ENCODE measurements at regions not wholly inside any gene's neighbourhood (a gene's known extent, or its start where the extent isn't known, plus 50 kb on each side); places are given as distances from the start of the nearest gene placed in this dataset.
A peak's percentile ranks its signal among the peaks of the same experiment; 100 is the strongest.
"Not testable (repeated sequence)": the region's sequence is repeated elsewhere in the genome, so short reads cannot be mapped to it uniquely, and the experiment has no call there.

DNA sequence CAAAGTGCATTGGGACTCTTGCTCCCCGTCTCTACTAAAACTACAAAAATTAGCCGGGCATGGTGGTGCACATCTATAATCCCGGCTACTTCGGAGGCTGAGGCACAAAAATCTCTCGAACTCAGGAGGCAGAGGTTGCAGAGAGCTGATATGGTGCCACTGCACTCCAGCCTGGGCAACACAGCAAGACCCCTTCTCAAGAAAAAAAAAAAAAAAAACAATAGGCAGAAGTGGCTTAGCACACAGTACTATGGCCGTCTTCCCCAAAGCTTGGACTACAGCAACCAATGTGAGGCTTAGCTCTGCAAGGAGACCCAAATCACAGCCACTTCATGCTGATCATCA lies 162.8 kb upstream of the PRDX4 start:
- Histone ChIP-seq H3K4me3 (ENCODE audit: low read length) (no peak overlapping the region), H3K36me3 (ENCODE audit: control insufficient read depth, low read depth, low read length) (no peaks in the 10 kb centered on the region), H3K27ac (ENCODE audit: low read length) (peak overlapping the region; percentile 77), H3K9ac (ENCODE audit: low read length) (no peak overlapping the region), H3K4me1 (ENCODE audit: control insufficient read depth, low read depth, low read length) (peaks cover 55% of the 10 kb centered on the region), H3K9me3 (ENCODE audit: control insufficient read depth, low read depth, low read length) (no peaks in the 10 kb centered on the region), H3K27me3 (ENCODE audit: control insufficient read depth, insufficient read depth, low read length) (no peaks in the 10 kb centered on the region)

DNA sequence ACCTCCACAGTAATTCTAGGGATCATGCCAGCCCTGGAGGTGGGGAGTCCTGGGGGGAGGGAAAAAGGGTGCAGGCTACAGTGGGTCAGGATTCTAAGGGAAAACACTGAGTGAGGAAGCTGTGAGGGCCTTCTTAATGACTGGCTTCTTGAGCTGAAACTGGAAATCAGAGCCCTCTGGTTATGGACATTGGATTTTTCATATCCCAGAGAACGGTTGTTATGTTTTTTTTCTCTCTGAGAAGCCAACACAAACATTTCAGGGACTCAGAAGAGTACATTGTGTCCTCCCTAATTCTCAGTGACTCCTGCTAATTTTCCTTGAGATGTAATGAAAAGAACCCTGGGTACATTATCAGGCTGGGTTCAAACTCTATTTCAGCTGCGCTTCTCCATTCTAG lies 162.4 kb upstream of the PRDX4 start:
- H3K4me1 ChIP-seq (ENCODE audit: control insufficient read depth, low read depth, low read length) = peaks cover 59% of the 10 kb centered on the region
- peak overlapping the region; percentile 77 for H3K27ac ChIP-seq (ENCODE audit: low read length)

DNA sequence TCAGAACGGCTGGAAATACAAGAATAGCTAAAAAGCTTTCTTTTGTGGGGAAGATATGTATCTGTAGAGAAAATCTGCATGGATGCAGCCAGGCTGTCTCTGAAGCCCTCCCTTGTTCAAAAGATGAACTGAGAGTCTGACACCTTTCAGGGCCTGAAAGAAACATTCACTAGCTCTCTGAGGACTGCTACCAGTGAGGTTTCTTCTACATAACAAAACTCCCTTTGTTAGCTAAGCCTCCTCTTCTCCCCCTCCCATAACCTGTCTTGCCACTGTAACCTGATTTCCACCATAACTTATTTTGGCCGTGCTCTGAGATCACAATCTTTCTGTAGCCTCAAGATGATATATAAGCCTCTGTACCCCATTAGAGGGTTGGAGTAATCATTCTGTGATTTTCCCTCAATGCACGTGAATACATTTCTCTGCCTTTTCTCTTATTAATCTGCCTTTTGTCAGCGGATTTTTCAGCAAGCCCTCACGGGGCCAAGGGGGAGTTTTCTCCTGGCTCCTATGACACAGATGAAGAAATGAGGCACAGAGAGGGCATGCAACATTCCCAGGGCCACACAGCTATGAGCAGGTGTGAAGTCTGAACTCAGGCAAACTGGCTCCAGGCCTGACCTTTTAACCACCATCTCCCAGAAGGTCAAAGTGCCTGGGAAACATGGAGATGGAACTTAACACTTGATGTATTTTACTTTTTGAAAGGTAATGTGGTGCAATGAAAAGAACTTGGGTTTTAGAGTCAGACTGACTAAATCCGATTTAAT lies 161.6 kb upstream of the PRDX4 start:
- no peaks in the 10 kb centered on the region for H3K9me3 ChIP-seq (ENCODE audit: control insufficient read depth, low read depth, low read length)
- peak overlapping the region; percentile 68 for H3K27ac ChIP-seq (ENCODE audit: low read length)
- H3K9ac ChIP-seq (ENCODE audit: low read length) = peak overlapping the region; percentile 14
- H3K4me3 ChIP-seq (ENCODE audit: low read length) = peak overlapping the region; percentile 35
- H3K4me1 ChIP-seq (ENCODE audit: control insufficient read depth, low read depth, low read length) = peaks cover 60% of the 10 kb centered on the region
- no peaks in the 10 kb centered on the region for H3K36me3 ChIP-seq (ENCODE audit: control insufficient read depth, low read depth, low read length)
- no peaks in the 10 kb centered on the region for H3K27me3 ChIP-seq (ENCODE audit: control insufficient read depth, insufficient read depth, low read length)

More for the DNA sequence above, 162.4 kb upstream of the PRDX4 start:
- no peaks in the 10 kb centered on the region for H3K36me3 ChIP-seq (ENCODE audit: control insufficient read depth, low read depth, low read length)
- H3K9ac ChIP-seq (ENCODE audit: low read length) = no peak overlapping the region
- H3K27me3 ChIP-seq (ENCODE audit: control insufficient read depth, insufficient read depth, low read length) = no peaks in the 10 kb centered on the region
- H3K9me3 ChIP-seq (ENCODE audit: control insufficient read depth, low read depth, low read length) = no peaks in the 10 kb centered on the region
- H3K4me3 ChIP-seq (ENCODE audit: low read length) = peak overlapping the region; percentile 35

DNA sequence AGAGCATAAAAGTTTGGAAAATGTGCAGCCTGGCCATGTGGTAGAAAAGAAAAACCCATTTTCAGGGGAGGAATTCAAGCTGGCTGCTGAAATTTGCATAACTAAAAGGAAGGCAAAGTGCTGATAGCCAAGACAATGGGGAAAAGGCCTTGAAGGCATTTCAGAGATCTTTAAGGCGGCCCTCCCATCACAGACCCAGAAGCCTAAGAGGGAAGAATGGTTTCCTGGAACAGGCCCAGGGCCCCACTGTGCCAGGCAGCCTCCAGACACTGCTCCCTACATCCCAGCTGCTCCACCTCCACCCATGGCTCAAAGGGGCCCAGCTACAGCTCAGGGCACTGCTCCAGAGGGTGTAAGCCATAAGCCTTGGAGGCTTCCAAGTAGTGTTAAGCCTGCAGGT lies 158.0 kb upstream of the PRDX4 start:
- Histone ChIP-seq H3K27me3 (ENCODE audit: control insufficient read depth, insufficient read depth, low read length) (no peaks in the 10 kb centered on the region), H3K9me3 (ENCODE audit: control insufficient read depth, low read depth, low read length) (no peaks in the 10 kb centered on the region), H3K4me3 (ENCODE audit: low read length) (no peak overlapping the region), H3K27ac (ENCODE audit: low read length) (peak overlapping the region; percentile 43), H3K36me3 (ENCODE audit: control insufficient read depth, low read depth, low read length) (no peaks in the 10 kb centered on the region), H3K4me1 (ENCODE audit: control insufficient read depth, low read depth, low read length) (peaks cover 79% of the 10 kb centered on the region), H3K9ac (ENCODE audit: low read length) (no peak overlapping the region)

GRCh38 chrX:23511793-23512192 lies 155.5 kb upstream of the PRDX4 start:
- H3K36me3 ChIP-seq (ENCODE audit: control insufficient read depth, low read depth, low read length) = no peaks in the 10 kb centered on the region
- peak overlapping the region; percentile 18 for H3K27ac ChIP-seq (ENCODE audit: low read length)
- H3K4me1 ChIP-seq (ENCODE audit: control insufficient read depth, low read depth, low read length) = peaks cover 67% of the 10 kb centered on the region
- H3K4me3 ChIP-seq (ENCODE audit: low read length) = no peak overlapping the region
- no peaks in the 10 kb centered on the region for H3K9me3 ChIP-seq (ENCODE audit: control insufficient read depth, low read depth, low read length)
- no peak overlapping the region for H3K9ac ChIP-seq (ENCODE audit: low read length)
- no peaks in the 10 kb centered on the region for H3K27me3 ChIP-seq (ENCODE audit: control insufficient read depth, insufficient read depth, low read length)

DNA sequence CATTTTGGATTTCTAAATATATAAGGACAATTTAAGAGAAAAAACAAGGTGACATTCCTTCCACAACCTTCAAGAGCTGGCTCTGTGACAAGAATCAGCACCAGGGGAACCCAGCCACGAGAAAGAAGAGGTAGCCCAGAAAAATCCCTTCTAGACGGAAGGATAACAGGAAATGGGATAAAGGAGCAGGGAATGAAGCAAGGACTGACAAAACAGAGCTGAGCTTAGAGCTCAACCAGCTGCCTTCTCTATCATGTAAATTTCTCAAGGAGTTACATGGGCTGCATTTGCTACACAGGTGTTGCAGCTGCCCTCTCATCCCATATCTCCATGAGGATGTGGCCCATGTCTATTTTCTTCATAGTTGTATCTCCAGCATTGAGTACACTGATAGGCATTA lies 154.2 kb upstream of the PRDX4 start:
- H3K4me1 ChIP-seq (ENCODE audit: control insufficient read depth, low read depth, low read length) = peaks cover 54% of the 10 kb centered on the region
- H3K27ac ChIP-seq (ENCODE audit: low read length) = peak overlapping the region; percentile 50
- H3K9ac ChIP-seq (ENCODE audit: low read length) = peak overlapping the region; percentile 39
- H3K4me3 ChIP-seq (ENCODE audit: low read length) = peak overlapping the region; percentile 12
- H3K9me3 ChIP-seq (ENCODE audit: control insufficient read depth, low read depth, low read length) = no peaks in the 10 kb centered on the region
- H3K27me3 ChIP-seq (ENCODE audit: control insufficient read depth, insufficient read depth, low read length) = no peaks in the 10 kb centered on the region
- no peaks in the 10 kb centered on the region for H3K36me3 ChIP-seq (ENCODE audit: control insufficient read depth, low read depth, low read length)

DNA sequence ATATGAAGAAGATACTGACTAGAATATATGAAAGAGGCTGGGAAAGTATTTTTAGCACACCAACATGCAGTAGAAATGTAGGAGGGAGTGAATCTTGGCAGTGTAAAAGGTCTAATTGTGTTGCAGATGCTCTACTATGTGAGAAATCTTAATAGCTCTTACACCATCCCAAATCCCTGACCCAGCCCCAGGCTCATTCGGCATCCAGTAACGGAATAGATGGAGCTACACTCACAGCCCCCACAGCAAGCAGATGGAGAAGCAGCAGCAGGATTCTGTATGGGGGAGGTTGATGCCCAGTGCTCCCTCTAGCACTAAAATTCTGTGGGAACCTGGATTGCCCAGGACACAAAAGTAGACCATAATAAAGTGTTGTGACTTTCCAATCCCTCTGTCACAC lies 153.2 kb upstream of the PRDX4 start:
- Histone ChIP-seq H3K27ac (ENCODE audit: low read length) (no peak overlapping the region), H3K9ac (ENCODE audit: low read length) (no peak overlapping the region), H3K4me3 (ENCODE audit: low read length) (no peak overlapping the region), H3K27me3 (ENCODE audit: control insufficient read depth, insufficient read depth, low read length) (no peaks in the 10 kb centered on the region), H3K4me1 (ENCODE audit: control insufficient read depth, low read depth, low read length) (peaks cover 44% of the 10 kb centered on the region), H3K9me3 (ENCODE audit: control insufficient read depth, low read depth, low read length) (no peaks in the 10 kb centered on the region), H3K36me3 (ENCODE audit: control insufficient read depth, low read depth, low read length) (no peaks in the 10 kb centered on the region)

- Histone ChIP-seq H3K36me3 (ENCODE audit: control insufficient read depth, low read depth, low read length) (no peaks in the 10 kb centered on the region), H3K27ac (ENCODE audit: low read length) (no peak overlapping the region), H3K27me3 (ENCODE audit: control insufficient read depth, insufficient read depth, low read length) (no peaks in the 10 kb centered on the region), H3K4me1 (ENCODE audit: control insufficient read depth, low read depth, low read length) (peaks cover 37% of the 10 kb centered on the region), H3K9me3 (ENCODE audit: control insufficient read depth, low read depth, low read length) (no peaks in the 10 kb centered on the region), H3K4me3 (ENCODE audit: low read length) (no peak overlapping the region), H3K9ac (ENCODE audit: low read length) (no peak overlapping the region)
Observed at GRCh38 chrX:23515028-23515427, 152.3 kb upstream of the PRDX4 start.

DNA sequence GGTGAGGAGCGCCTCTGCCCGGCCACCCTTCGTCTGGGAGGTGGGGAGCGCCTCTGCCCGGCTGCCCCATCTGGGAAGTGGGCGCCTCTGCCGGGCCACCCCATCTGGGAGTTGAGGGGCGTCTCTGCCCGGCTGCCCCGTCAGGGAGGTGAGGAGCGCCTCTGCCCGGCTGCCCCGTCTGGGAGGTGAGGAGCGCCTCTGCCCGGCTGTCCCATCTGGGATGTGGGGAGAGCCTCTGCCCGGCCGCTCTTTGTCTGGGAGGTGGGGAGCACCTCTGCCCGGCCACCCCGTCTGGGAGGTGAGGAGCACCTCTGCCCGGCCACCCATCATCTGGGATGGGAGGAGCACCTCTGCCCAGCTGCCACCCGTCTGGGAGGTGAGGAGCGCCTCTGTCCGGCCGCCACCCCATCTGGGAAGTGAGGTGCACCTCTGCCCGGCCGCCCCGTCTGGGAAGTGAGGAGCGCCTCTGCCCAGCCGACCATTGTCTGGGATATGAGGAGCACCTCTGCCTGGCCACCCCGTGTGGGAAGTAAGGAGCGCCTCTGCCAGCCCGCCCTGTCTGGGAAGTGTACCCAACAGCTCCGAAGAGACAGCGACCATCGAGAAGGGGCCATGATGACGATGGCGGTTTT lies 144.2 kb upstream of the PRDX4 start:
- H3K9ac ChIP-seq (ENCODE audit: low read length); H3K9me3 ChIP-seq (ENCODE audit: control insufficient read depth, low read depth, low read length): not testable (repeated sequence)

GRCh38 chrX:23524467-23524866 lies 142.8 kb upstream of the PRDX4 start:
- no peaks in the 10 kb centered on the region for H3K4me1 ChIP-seq (ENCODE audit: control insufficient read depth, low read depth, low read length)
- H3K9ac ChIP-seq (ENCODE audit: low read length) = no peak overlapping the region
- no peaks in the 10 kb centered on the region for H3K9me3 ChIP-seq (ENCODE audit: control insufficient read depth, low read depth, low read length)
- no peaks in the 10 kb centered on the region for H3K27me3 ChIP-seq (ENCODE audit: control insufficient read depth, insufficient read depth, low read length)
- H3K4me3 ChIP-seq (ENCODE audit: low read length) = no peak overlapping the region
- no peaks in the 10 kb centered on the region for H3K36me3 ChIP-seq (ENCODE audit: control insufficient read depth, low read depth, low read length)
- no peak overlapping the region for H3K27ac ChIP-seq (ENCODE audit: low read length)

More for the DNA sequence above, 144.2 kb upstream of the PRDX4 start:
- H3K4me1 ChIP-seq (ENCODE audit: control insufficient read depth, low read depth, low read length); H3K36me3 ChIP-seq (ENCODE audit: control insufficient read depth, low read depth, low read length); H3K27ac ChIP-seq (ENCODE audit: low read length); H3K27me3 ChIP-seq (ENCODE audit: control insufficient read depth, insufficient read depth, low read length); H3K4me3 ChIP-seq (ENCODE audit: low read length): not testable (repeated sequence)

DNA sequence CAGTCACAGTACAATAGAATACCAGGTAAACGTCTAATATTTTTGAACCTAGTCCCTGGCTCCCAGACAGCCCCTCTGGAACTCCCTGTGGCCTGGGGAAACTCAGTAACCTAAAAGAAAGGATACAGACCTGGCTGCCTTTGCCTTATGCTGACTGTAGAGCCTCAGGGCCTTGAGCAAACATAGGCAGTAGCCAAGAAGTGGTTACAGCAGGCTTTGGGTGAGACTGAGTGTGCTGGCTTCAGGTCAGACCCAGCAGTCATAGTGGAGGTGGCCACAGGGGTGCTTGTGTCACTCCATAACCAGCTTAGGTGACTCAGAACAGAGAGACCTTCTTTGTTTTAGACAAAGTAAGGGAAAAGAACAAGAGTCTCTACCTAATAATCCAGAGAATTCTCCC lies 141.8 kb upstream of the PRDX4 start:
- Histone ChIP-seq H3K27ac (ENCODE audit: low read length) (no peak overlapping the region), H3K4me1 (ENCODE audit: control insufficient read depth, low read depth, low read length) (no peaks in the 10 kb centered on the region), H3K9ac (ENCODE audit: low read length) (no peak overlapping the region), H3K9me3 (ENCODE audit: control insufficient read depth, low read depth, low read length) (no peaks in the 10 kb centered on the region), H3K4me3 (ENCODE audit: low read length) (no peak overlapping the region), H3K27me3 (ENCODE audit: control insufficient read depth, insufficient read depth, low read length) (no peaks in the 10 kb centered on the region), H3K36me3 (ENCODE audit: control insufficient read depth, low read depth, low read length) (no peaks in the 10 kb centered on the region)

DNA sequence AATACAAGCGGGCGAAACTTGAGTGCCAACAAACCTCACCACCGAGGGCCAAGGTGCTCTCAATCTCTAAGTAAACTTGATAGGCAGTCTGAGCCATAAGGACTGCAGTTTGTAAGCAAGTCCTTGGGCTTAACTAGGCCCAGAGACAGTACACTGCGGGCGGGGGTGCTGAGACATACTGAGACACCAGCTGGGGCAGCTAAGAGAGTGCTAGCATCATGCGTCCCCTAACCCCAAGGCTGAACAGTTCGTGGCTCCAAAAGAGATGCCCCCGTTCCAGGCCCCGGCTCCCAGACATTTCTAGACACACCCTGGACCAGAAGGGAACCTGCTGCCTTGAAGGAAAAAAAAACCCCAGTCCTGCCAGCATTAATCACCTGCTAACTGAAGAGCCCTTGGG lies 126.8 kb upstream of the PRDX4 start:
- no peak overlapping the region for H3K4me3 ChIP-seq (ENCODE audit: low read length)
- H3K27ac ChIP-seq (ENCODE audit: low read length) = no peak overlapping the region
- H3K9me3 ChIP-seq (ENCODE audit: control insufficient read depth, low read depth, low read length) = no peaks in the 10 kb centered on the region

More for the DNA sequence above, 126.8 kb upstream of the PRDX4 start:
- H3K9ac ChIP-seq (ENCODE audit: low read length) = no peak overlapping the region
- H3K4me1 ChIP-seq (ENCODE audit: control insufficient read depth, low read depth, low read length) = no peaks in the 10 kb centered on the region
- no peaks in the 10 kb centered on the region for H3K36me3 ChIP-seq (ENCODE audit: control insufficient read depth, low read depth, low read length)
- no peaks in the 10 kb centered on the region for H3K27me3 ChIP-seq (ENCODE audit: control insufficient read depth, insufficient read depth, low read length)

Measured in iPS-18a (cell line).